Testis (tissue), 2 donors: ENCODE measurements at regions not wholly inside any gene's neighbourhood (a gene's known extent, or its start where the extent isn't known, plus 50 kb on each side); places are given as distances from the start of the nearest gene placed in this dataset.

Experiments used
- CTCF ChIP-seq, 3 experiments: fragments of 450-650 bp in 2 of 3; fragments of 200-600 bp in 1 of 3; sonication (generic) in 1 of 3; IDR thresholded peaks; one replicate each; pipeline ENCODE4 v1.5.1; 2016 to 2019; ENCODE audit warnings: antibody characterized with exemption in 3 of 3, mild to moderate bottlenecking in 2 of 3, moderate library complexity in 1 of 3
- POLR2A ChIP-seq: fragments of 450-650 bp; IDR thresholded peaks from one replicate; pipeline ENCODE4 v1.6.1; 2017; ENCODE audit warnings: antibody characterized with exemption, mild to moderate bottlenecking, moderate library complexity

GRCh38 chrX:150038986-150039599, 100.8 kb upstream of the EOLA2 start:
- no peak for TF ChIP-seq CTCF (IDR thresholded peaks at IDR 0.05)
- TF ChIP-seq POLR2A, result no peak
